Body of pancreas (tissue), 4 donors: ENCODE measurements at regions not wholly inside any gene's neighbourhood (a gene's known extent, or its start where the extent isn't known, plus 50 kb on each side); places are given as distances from the start of the nearest gene placed in this dataset.

Source experiments
- ATAC-seq: fragments of 150-250 bp; one replicate; pipeline ENCODE4 v1.9.1; 2016
- DNase-seq, 4 donors: peaks; one replicate each; pipeline ENCODE4 v3.0.0-alpha.2; 2019
- H3K27ac ChIP-seq, 4 donors: fragments of 200-600 bp; sonication (generic); 1 replicate in 3 of 4; 2 replicates in 1 of 4; pipeline versions ENCODE4 v1.5.1 to v1.6.1; 2016 to 2019; ENCODE audit warnings: mild to moderate bottlenecking in 1 of 4, mixed read lengths in 1 of 4, moderate library complexity in 1 of 4
- H3K27me3 ChIP-seq, 2 donors: fragments of 200-600 bp; sonication (generic); one replicate each; pipeline ENCODE4 v1.6.0; 2016; ENCODE audit warnings: mild to moderate bottlenecking in 1 of 2
- H3K36me3 ChIP-seq, 2 donors: fragments of 200-600 bp; sonication (generic); replicated peaks in 1 of 2; 2 replicates each; pipeline ENCODE4 v1.5.1; 2016; ENCODE audit warnings: low read depth in 2 of 2; ENCODE audit not compliant: insufficient read depth in 1 of 2
- H3K4me1 ChIP-seq: fragments of 200-600 bp; sonication (generic); one replicate; pipeline ENCODE4 v1.6.0; 2016
- H3K4me3 ChIP-seq, 2 donors: fragments of 200-600 bp; sonication (generic); 1 replicate in 1 of 2; 2 replicates in 1 of 2; pipeline ENCODE4 v1.5.1; 2016 to 2019
- H3K9me3 ChIP-seq, 3 donors: fragments of 200-600 bp; sonication (generic); 1 replicate in 2 of 3; 2 replicates in 1 of 3; pipeline ENCODE4 v1.5.1; 2016
- POLR2A ChIP-seq, 3 donors: fragments of 450-650 bp; IDR thresholded peaks; one replicate each; pipeline ENCODE4 v1.6.1; 2016; ENCODE audit warnings: antibody characterized with exemption in 3 of 3, mild to moderate bottlenecking in 2 of 3
- WGBS, 2 donors: methylation state at CpG; one replicate each; pipeline ENCODE4 v1.1.5; 2017; 5-methylcytosine and 5-hydroxymethylcytosine counted together
- intact Hi-C: fragments of 100-400 bp; cut with DNase I; formaldehyde crosslinking; loops from one replicate; pipeline ENCODE4 v1.15.1; 2023
- TF ChIP-seq, protein P1 (sequence below), 7 experiments: fragments of 450-650 bp in 4 of 7; fragments of 200-600 bp in 3 of 7; sonication (generic) in 3 of 7; IDR thresholded peaks; one replicate each; pipeline ENCODE4 v1.5.1; 2016 to 2019; ENCODE audit warnings: antibody characterized with exemption in 7 of 7

- intact Hi-C loops = no loop called here
- Histone ChIP-seq H3K36me3 (no peaks in the 10 kb centered on the region), H3K27ac (no peak overlapping the region), H3K9me3 (no peaks in the 10 kb centered on the region), H3K4me1 (no peaks in the 10 kb centered on the region), H3K4me3 (no peak overlapping the region), H3K27me3 (no peaks in the 10 kb centered on the region)
- ATAC-seq (no peak), DNase-seq (no peak)
- TF ChIP-seq, protein P1, sequence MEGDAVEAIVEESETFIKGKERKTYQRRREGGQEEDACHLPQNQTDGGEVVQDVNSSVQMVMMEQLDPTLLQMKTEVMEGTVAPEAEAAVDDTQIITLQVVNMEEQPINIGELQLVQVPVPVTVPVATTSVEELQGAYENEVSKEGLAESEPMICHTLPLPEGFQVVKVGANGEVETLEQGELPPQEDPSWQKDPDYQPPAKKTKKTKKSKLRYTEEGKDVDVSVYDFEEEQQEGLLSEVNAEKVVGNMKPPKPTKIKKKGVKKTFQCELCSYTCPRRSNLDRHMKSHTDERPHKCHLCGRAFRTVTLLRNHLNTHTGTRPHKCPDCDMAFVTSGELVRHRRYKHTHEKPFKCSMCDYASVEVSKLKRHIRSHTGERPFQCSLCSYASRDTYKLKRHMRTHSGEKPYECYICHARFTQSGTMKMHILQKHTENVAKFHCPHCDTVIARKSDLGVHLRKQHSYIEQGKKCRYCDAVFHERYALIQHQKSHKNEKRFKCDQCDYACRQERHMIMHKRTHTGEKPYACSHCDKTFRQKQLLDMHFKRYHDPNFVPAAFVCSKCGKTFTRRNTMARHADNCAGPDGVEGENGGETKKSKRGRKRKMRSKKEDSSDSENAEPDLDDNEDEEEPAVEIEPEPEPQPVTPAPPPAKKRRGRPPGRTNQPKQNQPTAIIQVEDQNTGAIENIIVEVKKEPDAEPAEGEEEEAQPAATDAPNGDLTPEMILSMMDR (IDR thresholded peaks at IDR 0.05) = no peak
- TF ChIP-seq POLR2A (IDR thresholded peaks at IDR 0.05) = no peak
Observed at GRCh38 chr9:28014212-28014611, 440.9 kb upstream of the C9orf72 start.

- H3K27ac ChIP-seq = no peak overlapping the region
- H3K36me3 ChIP-seq = no peaks in the 10 kb centered on the region
- peak in 1 of 4 donors; percentile 5 for DNase-seq
- ATAC-seq = no peak
- 51 to 62% methylated on average over 4 to 6 of the region's 6 CpGs for WGBS, 2 donors
- no peak for TF ChIP-seq POLR2A (IDR thresholded peaks at IDR 0.05)
- TF ChIP-seq, protein P1 (IDR thresholded peaks at IDR 0.05) = no peak
- H3K9me3 ChIP-seq = no peaks in the 10 kb centered on the region
- no peak overlapping the region for H3K4me3 ChIP-seq
- H3K4me1 ChIP-seq = no peaks in the 10 kb centered on the region
- intact Hi-C loops = no loop called here
- no peaks in the 10 kb centered on the region for H3K27me3 ChIP-seq
Observed at GRCh38 chr9:28024676-28025075, 451.4 kb upstream of the C9orf72 start.

- TF ChIP-seq, protein P1 (IDR thresholded peaks at IDR 0.05) = no peak
- TF ChIP-seq POLR2A (IDR thresholded peaks at IDR 0.05) = no peak
- H3K9me3 ChIP-seq = no peaks in the 10 kb centered on the region
- no peaks in the 10 kb centered on the region for H3K36me3 ChIP-seq
- ATAC-seq (no peak), DNase-seq (no peak)
- intact Hi-C loops = no loop called here
- H3K4me3 ChIP-seq = no peak overlapping the region
- H3K27ac ChIP-seq = no peak overlapping the region
- no peaks in the 10 kb centered on the region for H3K4me1 ChIP-seq
- H3K27me3 ChIP-seq = no peaks in the 10 kb centered on the region
- WGBS, 2 donors = 62 to 66% methylated on average over 2 of the region's 2 CpGs
Observed at GRCh38 chr9:28025186-28025585, 451.9 kb upstream of the C9orf72 start.

GRCh38 chr9:28031521-28032267, 458.4 kb upstream of the C9orf72 start:
- no peak overlapping the region for H3K27ac ChIP-seq
- DNase-seq (no peak), ATAC-seq (no peak)
- TF ChIP-seq, protein P1 (IDR thresholded peaks at IDR 0.05) = no peak
- no peak for TF ChIP-seq POLR2A (IDR thresholded peaks at IDR 0.05)
- no peaks in the 10 kb centered on the region for H3K36me3 ChIP-seq
- 40 to 53% methylated on average over 5 of the region's 5 CpGs for WGBS, 2 donors
- intact Hi-C loops = no loop called here
- no peaks in the 10 kb centered on the region for H3K27me3 ChIP-seq
- no peak overlapping the region for H3K4me3 ChIP-seq
- H3K4me1 ChIP-seq = no peaks in the 10 kb centered on the region
- H3K9me3 ChIP-seq = no peaks in the 10 kb centered on the region

DNA sequence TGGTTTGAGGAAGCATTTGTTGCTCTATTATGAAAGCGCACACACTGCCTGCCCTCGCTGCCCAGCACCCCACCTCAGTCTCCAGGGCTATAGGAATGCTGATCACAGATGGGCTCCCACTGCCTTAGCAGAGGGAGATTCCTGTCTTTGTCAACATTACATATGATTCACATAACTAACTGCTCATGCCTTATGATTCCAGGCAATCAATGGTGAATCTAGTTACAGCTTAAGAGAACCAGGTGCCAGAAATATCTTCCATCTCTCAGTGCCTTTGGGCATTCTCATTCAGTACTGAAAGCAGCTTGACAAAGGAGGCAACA, 458.9 kb upstream of the C9orf72 start:
- no peak for ATAC-seq
- 59 to 70% methylated on average over 2 of the region's 2 CpGs for WGBS, 2 donors

More for the DNA sequence above, 458.9 kb upstream of the C9orf72 start:
- DNase-seq = no peak
- TF ChIP-seq POLR2A (IDR thresholded peaks at IDR 0.05) = no peak
- TF ChIP-seq, protein P1 (IDR thresholded peaks at IDR 0.05) = no peak
- Histone ChIP-seq H3K36me3 (no peaks in the 10 kb centered on the region), H3K4me1 (no peaks in the 10 kb centered on the region), H3K27ac (no peak overlapping the region), H3K4me3 (no peak overlapping the region), H3K9me3 (no peaks in the 10 kb centered on the region), H3K27me3 (no peaks in the 10 kb centered on the region)
- intact Hi-C loops = no loop called here
